Glutamatergic neuron (in vitro differentiated cells): ENCODE measurements at regions not wholly inside any gene's neighbourhood (a gene's known extent, or its start where the extent isn't known, plus 50 kb on each side); places are given as distances from the start of the nearest gene placed in this dataset.

ENCODE experiments used
- DNase-seq: peaks from one replicate; pipeline ENCODE4 v3.0.0; 2022
- H3K27ac Mint-ChIP-seq: one replicate; pipeline ENCODE4 v1.8.0; 2020; ENCODE audit warnings: mild to moderate bottlenecking, mixed read lengths, inconsistent platforms; ENCODE audit not compliant: unreplicated experiment
- H3K27me3 Mint-ChIP-seq: one replicate; pipeline ENCODE4 v1.8.0; 2020; ENCODE audit warnings: mild to moderate bottlenecking, moderate library complexity, mixed read lengths, inconsistent platforms; ENCODE audit not compliant: unreplicated experiment
- H3K36me3 Mint-ChIP-seq: one replicate; pipeline ENCODE4 v1.8.0; 2020; ENCODE audit warnings: mild to moderate bottlenecking, mixed read lengths, inconsistent platforms; ENCODE audit not compliant: unreplicated experiment
- H3K4me1 Mint-ChIP-seq: one replicate; pipeline ENCODE4 v1.8.0; 2020; ENCODE audit warnings: mild to moderate bottlenecking, low read depth, mixed read lengths, inconsistent platforms; ENCODE audit not compliant: unreplicated experiment
- H3K4me3 Mint-ChIP-seq: one replicate; pipeline ENCODE4 v1.8.0; 2020; ENCODE audit warnings: mild to moderate bottlenecking, mixed read lengths, inconsistent platforms; ENCODE audit not compliant: unreplicated experiment
- H3K9me3 Mint-ChIP-seq: one replicate; pipeline ENCODE4 v1.8.0; 2020; ENCODE audit warnings: mild to moderate bottlenecking, moderate library complexity, mixed read lengths, inconsistent platforms; ENCODE audit not compliant: unreplicated experiment
- CTCF ChIP-seq: fragments of 200-600 bp; sonication (generic); IDR thresholded peaks from one replicate; pipeline ENCODE4 v1.5.0; 2021; ENCODE audit not compliant: partially characterized antibody, unreplicated experiment

DNA sequence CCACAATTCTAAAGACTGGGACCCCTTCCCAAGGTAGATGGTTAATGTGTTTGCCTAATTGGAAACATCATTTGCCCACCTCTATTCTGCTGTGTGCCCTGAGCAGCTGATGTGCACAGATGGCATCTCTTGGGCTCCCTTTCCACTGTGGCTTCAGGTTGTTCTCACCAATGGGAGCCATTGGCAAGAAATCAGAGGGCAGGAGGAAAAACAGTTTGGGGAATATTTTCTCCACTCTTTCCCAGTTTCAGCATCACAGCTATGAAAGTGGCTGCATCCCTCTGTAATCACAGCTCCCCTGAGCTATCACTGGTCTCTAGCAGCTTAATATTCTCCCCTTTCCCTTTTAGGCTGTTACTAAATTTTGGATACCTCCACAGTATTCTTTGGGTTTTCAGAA, 911.6 kb upstream of the SEMA6A start:
- no peaks in the 10 kb centered on the region for H3K9me3 Mint-ChIP-seq
- no peak for DNase-seq
- H3K4me1 Mint-ChIP-seq = no peaks in the 10 kb centered on the region
- H3K27ac Mint-ChIP-seq = no peak overlapping the region
- TF ChIP-seq CTCF = no peak
- H3K4me3 Mint-ChIP-seq = no peak overlapping the region
- no peaks in the 10 kb centered on the region for H3K36me3 Mint-ChIP-seq
- no peaks in the 10 kb centered on the region for H3K27me3 Mint-ChIP-seq

DNA sequence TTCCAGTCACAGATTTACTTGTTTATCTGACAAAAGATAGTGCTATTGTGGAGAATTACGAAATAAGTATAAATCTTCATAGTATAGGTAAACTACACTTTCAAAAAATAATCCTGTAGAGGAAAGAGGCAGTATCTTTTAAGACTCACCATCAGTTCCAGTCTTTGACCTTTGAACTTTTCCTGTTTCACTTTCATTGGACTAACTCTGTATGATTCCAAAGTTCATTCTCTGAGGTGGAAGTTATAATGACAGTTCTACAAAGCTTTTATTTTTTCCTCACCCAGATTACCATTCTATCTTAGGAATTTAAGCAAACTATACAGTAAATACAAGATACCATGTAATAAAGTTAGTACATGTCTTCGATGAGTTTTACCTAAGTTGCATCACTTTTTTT, 901.3 kb upstream of the SEMA6A start:
- no peak overlapping the region for H3K4me3 Mint-ChIP-seq
- no peak for TF ChIP-seq CTCF
- H3K27me3 Mint-ChIP-seq = no peaks in the 10 kb centered on the region
- H3K36me3 Mint-ChIP-seq = no peaks in the 10 kb centered on the region
- no peaks in the 10 kb centered on the region for H3K4me1 Mint-ChIP-seq
- H3K9me3 Mint-ChIP-seq = no peaks in the 10 kb centered on the region
- DNase-seq = no peak
- no peak overlapping the region for H3K27ac Mint-ChIP-seq

- H3K4me3 Mint-ChIP-seq = no peak overlapping the region
- no peak overlapping the region for H3K27ac Mint-ChIP-seq
- H3K9me3 Mint-ChIP-seq = no peaks in the 10 kb centered on the region
- no peak for DNase-seq
- no peaks in the 10 kb centered on the region for H3K4me1 Mint-ChIP-seq
- no peak for TF ChIP-seq CTCF
- no peaks in the 10 kb centered on the region for H3K27me3 Mint-ChIP-seq
- no peaks in the 10 kb centered on the region for H3K36me3 Mint-ChIP-seq
Observed at GRCh38 chr5:117473165-117473564, 898.5 kb upstream of the SEMA6A start.

- no peak for DNase-seq
- no peak overlapping the region for H3K4me3 Mint-ChIP-seq
- H3K4me1 Mint-ChIP-seq = peaks cover 7% of the 10 kb centered on the region
- no peaks in the 10 kb centered on the region for H3K36me3 Mint-ChIP-seq
- no peaks in the 10 kb centered on the region for H3K27me3 Mint-ChIP-seq
- no peak for TF ChIP-seq CTCF
- H3K27ac Mint-ChIP-seq = no peak overlapping the region
- no peaks in the 10 kb centered on the region for H3K9me3 Mint-ChIP-seq
Observed at GRCh38 chr5:117463881-117464570, 889.4 kb upstream of the SEMA6A start.

- no peak for TF ChIP-seq CTCF
Observed at GRCh38 chr5:117461966-117462365, 887.3 kb upstream of the SEMA6A start.

More at GRCh38 chr5:117461966-117462365, 887.3 kb upstream of the SEMA6A start:
- Mint-ChIP-seq H3K4me1 (peaks cover 7% of the 10 kb centered on the region), H3K36me3 (no peaks in the 10 kb centered on the region), H3K27me3 (no peaks in the 10 kb centered on the region), H3K9me3 (no peaks in the 10 kb centered on the region), H3K4me3 (no peak overlapping the region), H3K27ac (no peak overlapping the region)
- no peak for DNase-seq
